EL (cell line): ENCODE measurements at regions not wholly inside any gene's neighbourhood (a gene's known extent, or its start where the extent isn't known, plus 50 kb on each side); places are given as distances from the start of the nearest gene placed in this dataset.

Experiments
- DNase-seq: peaks from one replicate; pipeline ENCODE4 v3.0.0-alpha.2; 2016

DNA sequence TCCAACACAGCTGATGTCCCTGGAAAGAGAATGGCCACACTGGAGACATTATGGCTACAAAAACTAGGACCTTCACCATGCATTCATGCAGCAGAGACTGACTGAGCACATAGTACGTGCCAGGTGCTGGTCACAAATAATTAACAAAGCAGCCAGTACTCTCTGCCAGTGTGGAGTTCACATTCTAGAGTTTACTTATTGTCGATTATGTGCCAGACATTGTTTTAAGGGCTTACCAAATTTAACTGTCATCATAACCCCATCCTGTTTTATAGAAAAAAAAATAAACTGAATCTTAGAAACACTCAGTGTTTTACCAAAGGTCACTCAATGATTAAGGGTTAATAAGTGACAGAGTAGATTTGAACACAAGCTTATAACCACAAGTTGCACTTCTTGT is 143.3 kb downstream of the RRAGC start:
- no peak for DNase-seq

DNA sequence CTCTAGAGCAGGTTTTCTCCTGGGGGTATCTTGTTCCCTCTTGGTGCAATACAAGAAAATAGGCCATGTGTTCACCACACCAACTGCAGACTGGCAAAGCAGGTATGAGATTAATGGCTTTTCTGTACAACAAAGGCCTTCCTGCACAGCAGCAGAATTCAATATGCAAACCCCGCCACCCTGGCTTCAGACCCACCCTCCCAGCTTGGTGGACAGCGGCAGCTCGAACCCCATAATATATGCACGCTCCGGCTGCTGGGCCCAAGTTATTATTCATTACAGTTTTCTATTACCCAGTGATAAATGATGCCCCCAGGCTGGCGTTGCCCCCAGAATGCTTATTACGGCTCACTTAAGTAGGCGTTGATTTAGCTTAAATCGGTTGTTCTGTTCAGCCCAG is 144.2 kb downstream of the RRAGC start:
- no peak for DNase-seq

DNA sequence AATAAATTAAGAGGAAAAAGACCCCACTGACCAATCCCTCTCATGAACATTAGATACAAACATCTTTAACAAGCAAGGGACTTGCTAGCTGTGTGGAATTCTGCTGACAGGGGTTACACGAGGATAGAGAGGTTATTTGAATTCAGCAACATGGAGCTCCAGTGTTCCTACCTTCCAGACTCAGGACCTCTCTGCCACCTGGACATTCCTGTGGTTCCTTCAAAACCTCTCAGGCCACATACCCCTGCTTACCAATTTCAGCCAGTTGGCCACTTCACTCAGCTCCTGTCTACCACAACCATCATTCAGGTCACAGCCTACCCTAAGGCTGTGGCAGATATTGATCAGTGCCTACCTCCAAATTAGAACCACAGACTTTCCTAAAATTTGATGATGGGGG is 147.5 kb downstream of the RRAGC start:
- no peak for DNase-seq

DNA sequence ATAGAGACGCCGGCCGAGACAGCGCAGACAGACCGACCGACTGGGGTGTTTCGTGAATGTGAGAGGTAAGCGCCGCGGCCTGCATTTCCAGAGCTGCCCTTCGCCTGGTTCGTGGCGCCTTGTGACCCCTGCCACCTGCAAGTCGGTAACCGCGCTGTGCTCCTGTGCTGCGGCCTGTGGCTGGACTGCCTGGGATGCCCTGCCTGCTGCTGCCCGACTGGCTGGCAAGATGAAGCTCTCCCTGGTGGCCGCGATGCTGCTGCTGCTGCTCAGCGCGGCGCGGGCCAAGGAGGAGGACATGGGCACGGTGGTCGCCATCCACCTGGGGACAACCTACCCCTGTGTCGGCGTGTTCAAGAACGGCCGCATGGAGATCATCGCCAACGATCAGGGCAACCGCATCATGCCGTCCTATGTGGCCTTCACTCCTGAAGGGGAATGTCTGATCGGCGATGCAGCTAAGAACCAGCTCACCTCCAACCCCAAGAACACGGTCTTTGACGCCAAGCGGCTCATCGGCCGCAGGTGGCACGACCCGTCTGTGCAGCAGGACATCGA is 150.8 kb downstream of the RRAGC start:
- DNase-seq, result no peak

DNA sequence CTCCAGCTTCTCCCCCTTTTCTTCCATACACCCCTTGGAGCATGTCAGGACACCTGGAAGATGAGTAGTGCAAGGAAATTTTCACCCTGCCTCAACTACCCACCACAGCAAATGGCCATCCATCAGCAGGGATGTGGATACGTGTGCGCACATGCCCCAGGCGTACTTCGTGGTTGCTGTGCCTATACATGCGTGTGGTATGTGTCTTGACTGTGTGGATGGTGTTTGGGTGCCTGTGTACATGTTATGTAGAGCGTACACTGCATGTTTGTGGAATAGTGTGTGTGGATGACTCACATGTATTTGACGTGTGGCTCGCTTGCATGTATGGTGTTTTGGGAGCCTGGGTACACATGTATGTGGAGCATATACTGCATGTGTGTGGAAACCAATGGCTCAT is 158.5 kb downstream of the RRAGC start:
- no peak for DNase-seq

DNA sequence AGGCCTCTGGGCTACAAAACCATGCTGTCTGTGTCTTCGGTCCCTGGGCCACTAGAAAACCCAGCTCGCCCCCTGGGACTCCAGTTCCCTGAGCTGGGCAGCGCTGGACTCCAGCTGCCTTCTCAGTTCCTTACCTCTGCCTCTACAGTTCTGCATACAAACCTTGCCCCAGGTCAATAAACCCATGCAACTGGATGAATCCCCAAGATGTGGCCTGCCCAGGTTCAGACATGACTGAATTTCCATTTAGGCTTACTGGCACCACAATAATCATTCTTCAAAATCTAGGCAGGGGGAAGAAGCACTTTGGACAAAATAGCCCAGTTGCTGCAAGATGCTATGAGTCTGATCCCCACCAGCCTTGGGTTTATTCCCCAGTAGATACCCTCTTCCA is 159.5 kb downstream of the RRAGC start:
- DNase-seq, result no peak

DNA sequence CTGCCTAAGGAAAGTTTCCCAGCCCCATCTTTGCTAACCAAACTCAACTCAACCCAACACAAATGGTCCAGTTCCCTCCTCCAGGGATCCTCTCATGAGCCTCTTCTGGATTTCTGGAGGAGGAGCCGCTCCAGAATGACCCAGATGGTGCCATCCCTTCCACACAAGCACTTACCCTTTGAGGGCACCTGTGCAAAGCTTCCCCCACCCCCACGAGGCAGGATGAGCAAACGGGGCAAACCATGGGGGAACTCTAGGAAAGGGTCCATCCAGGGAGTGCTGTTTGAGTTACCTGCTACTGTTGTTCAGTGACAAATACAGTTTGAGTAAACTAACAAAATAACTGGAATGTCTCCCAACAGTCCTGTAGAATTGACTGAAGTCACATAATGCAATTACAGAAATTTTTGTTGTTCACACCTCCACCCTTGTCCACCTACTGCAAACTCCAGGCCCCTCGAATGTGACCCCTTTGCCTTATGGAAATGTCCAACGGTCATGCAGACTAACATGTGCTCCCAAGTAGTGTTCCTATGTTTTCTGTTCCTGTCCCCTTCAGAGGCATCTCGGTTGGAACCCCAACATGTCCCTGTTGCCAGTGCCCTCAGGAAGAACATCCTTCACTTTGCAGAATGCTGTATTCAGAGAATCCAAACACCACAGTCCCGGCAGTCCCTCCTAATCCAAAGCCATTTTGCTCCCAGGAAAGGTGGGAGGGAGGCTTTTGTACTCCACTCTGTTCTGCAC is 160.1 kb downstream of the RRAGC start:
- no peak for DNase-seq

DNA sequence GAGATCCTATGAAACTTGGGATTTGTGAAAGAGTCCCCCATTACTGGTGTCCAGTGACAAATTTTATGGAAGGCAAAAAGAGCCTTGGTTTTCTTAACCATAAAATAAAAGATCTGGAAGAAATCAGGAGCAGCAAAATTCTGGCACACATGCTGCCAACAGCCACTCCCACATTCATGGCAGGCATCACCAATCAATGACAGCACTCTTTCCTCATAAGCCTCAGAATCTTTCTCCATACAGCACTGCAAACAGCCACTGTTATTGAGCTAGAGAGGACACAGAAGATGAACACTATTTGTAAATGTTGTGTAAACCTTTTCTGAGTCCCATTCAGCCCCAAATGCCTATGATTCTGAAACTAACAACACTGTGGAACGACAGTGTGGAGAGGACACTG is 162.2 kb downstream of the RRAGC start:
- DNase-seq, result no peak

DNA sequence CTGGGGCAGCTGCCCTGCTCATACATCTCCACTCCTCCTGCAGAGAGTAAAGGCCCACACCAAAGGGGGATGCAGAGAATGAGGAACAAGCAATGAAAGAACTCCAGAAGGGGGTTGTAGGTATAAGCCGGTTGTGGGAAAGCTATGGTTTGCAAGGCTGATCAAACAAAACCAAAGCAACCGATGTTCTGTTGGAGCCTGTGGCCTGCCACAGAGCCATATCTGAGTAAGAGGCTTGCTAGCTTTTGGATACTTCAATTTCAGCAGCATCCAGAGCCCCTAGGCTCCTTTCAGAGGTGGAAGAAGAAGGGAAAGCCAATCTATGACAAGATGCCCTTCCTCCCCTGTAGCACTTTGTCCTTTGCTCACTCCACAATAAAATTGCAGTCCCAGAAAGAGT is 163.2 kb downstream of the RRAGC start:
- DNase-seq, result no peak

DNA sequence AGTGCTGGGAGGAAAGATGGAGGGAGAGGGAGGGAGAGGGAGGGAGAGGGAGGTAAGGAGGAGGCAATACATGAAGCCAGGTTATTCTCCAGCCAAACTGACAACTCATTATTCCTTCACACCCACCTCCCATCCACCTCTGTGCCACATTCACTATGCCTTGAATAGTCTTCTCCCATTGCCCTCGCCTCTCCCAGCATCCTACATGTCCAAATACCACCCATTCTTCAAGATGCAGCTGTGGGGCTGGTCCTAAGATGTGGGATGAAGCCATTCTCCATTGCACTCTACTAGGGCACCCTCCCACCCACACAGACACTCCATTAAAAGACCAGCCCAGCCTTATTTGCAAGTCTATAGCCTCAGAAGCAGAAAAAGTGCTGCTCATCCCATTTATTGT is 165.8 kb downstream of the RRAGC start:
- no peak for DNase-seq

DNA sequence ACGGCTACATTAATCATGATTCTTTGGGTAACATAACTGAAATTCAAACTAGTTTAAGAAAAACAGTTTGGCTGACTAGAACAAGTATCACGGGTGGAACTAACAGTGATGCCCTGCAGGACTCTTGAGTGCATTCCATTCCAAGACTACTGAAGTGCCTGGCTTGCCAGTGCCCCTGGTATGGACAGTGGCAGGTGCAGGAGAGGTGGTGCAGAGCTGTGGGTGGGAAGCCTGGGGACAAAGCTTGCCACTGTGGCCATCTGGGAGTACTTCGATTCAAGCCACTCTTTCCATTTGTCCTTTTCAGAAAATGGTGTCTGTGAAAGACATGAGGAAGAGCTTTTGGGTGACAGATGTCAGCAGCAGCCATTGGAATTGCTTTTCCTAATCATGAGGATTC is 166.5 kb downstream of the RRAGC start:
- no peak for DNase-seq

DNA sequence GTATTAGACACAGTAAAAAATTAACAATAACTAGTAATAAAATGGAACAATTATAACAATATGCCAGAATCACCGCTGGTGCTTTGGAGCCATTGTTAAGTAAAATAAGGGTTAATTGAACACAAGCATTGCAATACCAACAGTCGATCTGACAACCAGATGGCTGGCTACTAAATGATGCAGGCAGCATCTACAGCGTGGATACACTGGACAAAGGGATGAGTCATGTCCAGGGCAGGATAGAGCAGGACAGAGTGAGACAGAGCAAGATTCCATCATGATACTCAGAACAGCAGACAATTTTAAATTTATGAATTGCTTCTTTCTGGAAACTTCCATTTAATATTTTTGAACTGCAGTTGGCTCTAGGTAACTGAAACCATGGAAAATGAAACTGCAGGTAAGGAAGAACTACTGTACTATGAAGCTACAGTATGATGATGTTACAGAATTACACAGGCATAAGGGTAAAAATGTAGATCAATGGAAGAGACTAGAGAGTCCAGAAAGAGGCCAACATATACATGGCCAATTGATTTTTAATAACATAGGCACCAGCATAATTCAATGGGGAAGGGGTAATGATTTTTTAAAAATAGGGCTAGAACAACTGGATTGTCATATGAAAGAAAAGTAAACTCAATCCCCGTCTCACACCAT is 168.7 kb downstream of the RRAGC start:
- DNase-seq, result no peak

DNA sequence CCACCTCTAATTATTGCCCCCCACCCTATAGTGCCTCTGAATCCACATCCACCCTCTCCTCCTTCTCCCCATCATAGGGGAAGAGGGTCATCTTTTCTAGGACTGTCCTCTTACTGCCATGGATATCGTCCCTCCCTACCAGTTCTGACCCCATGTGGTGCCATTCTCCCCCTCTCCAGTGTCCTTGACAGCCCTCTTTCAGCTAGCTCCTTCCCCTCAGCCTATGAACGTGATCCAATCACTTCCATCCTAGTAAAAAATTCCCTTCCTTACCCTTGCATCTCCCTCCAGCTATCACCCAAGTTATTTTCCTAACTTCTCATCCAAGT is 172.7 kb downstream of the RRAGC start:
- no peak for DNase-seq

DNA sequence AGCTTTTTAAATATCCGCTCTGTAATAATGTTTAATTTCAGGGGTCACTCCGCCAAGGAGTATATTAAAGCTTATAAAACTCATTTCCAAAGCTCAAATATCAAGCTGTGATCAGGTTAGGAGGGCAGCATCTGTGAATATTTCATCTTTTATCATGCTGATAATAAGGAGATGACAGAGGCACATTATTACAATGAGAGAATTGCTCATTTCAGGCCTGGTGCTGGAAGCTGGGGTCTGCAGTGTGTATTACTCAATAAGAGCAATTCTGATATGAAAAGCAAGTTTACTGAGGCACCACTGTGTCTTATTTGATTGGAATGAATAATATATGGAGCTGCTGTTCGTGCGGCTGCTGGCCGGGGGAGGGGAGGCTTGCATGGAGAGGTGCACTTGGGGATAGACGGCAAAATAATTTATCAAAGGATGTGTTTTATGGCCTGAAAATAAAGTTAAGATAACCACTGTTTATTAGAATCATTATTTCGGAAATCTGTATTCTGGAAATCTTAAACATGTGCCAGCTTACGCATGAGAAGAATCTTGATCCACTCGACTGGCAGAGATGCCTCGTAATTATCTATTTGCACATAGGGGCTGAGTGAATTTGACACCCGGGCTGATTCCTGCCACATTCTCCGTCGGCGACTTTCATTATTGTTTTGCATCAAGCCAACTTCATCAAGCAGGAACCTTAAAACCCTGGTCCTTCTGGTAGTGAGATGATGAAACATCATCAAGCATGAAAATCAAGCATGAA is 173.2 kb downstream of the RRAGC start:
- no peak for DNase-seq

DNA sequence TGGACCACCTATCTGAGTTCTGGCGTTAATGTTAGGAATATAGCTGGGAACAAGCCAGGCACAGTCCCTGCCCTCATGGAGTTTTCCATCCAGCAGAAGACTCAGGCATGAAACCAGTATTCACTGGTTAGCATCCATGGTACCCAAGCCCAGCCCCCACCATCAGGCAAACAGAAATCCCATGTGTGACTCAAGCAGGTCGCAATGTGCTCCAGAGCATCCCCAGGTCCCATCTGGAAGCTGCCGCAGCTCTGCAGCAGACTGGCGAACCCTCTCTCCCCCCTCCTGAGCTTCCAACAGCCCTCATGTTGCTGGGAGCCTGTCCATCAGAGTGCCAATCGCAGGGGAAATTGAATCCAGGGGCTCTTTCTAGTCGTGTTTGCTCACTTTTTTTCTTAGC is 174.2 kb downstream of the RRAGC start:
- no peak for DNase-seq

DNA sequence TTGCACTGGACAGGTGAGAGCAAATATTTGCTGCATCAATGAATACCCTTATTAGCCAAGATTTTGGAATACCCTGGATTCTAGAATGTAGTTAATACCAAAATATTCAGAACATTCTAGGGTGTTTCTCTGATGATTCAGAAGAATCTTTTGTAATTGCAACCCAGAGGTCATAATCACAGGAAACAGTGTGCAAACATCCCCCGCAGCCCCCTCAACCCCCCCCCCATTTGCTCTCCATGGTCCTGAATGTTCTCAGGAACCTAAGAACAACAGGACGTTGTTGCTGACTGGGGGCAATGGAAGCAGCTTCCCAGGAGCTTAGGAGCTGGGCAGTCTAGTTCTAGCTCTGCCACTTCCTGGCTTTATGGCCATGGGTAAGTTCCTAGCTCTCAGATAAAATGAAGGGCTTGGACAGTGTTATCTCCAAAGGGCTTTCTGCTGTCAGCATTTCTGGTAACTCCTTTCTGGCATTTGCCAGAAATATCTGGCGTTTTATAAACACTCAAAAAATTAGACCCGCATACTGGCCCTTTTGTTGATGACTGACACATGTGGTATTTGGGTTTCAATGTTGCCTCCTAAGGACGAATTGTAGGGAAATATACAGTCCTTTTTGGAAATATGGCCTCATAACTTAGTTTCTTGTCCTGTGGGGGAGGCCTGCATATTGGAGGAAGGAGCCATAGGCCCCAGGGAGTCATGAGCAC is 178.6 kb downstream of the RRAGC start:
- DNase-seq, result peak; percentile 9

DNA sequence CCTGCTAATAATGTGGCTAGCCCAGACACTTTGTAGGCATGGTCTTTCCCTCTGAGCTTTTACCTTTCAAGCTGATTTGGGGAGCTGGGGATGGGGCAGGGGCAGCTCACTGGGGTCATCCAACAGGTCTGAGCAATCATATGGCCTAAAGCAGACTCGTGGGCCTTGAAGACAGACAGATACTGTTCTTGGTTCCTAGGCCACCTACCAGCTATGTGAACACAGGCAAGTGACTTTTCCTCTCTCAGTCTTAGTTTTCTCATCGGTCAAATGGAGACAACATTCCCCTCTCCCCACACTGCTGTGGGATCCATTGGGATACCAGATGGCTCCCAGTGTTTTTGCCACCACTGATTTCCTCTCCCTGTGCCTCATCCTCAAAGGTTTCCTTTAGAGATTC is 181.8 kb downstream of the RRAGC start:
- DNase-seq, result no peak

DNA sequence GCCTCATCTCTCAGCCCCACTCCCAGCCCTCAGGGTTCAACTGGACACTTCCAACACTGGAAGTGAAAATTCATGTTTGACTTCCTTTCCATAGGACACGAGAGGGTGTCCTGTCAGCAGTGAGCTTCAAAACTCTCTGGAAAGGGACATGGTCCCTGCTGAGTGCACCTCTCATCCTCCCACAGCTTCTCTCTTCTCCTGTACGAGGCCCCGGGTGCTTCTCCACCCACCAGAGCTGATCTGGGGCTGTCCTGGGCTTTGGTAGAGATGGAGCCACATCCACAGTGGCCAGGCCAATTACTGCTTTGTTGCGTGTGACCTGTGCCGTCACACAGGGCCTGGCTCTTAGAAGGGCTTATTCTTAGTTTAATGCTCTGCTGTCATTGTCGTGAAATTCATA is 182.3 kb downstream of the RRAGC start:
- DNase-seq, result no peak

DNA sequence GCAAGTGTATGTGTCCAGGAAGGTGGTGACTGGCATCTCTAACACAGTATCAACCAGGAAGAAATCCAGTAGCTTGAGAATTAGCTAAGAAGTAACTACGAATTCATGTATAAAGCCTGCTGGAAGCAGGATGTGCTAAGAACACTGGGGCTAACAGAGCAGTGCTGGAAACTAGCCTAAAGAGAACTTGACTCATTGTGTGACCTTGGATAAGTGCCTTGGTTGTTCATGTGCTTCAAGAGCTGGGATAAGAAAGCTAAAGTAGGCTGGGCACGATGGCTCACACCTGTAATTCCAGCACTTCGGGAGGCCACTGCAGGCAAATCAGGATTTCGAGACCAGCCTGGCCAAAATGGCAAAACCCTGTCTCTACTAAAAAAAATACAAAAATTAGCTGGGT is 186.9 kb downstream of the RRAGC start:
- no peak for DNase-seq

DNA sequence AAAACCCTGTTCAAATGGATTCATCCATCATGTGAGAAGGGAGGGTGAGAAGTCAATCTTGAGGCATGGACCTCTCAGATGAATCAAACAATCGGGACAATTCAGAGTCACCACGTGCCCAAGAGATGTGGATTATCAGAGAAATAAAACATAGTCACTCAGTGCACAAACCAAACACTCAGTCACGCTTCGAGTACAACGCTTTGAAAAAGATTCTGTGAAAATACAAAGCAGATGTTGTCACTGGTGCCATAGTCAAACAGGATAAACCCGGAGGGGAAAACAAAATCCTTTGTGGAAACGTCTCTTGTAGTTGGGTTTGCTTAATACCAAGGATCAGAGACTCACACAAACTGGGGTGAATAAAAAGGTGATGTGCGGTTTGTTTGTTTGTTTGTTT is 188.4 kb downstream of the RRAGC start:
- DNase-seq, result no peak

DNA sequence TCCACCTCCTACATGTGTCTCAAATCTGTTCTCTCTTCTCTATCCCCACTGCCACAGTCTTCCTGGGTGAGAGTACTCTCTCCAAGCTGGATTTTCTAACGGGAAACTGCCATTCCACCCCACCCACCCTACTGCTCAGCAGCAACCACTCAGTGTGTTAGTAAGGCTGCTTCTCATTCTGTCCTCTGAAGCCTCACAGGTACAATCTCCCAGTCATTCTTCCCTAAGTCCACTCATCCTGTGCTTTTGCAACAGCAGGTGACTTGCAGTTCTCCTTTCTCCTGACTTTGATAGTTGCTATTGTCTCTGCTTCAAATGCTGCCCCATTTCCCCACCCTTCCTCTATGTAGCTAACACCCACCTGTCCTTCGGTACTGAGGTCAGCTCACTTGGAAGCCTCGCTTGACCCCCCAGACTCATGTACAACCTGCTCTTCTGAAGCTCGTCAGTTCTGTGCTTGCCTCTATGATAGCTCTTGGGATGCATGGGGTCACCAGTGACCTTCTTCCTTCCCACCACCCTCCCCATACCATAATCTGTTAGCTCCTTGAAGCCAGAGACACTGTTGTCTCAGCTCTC is 188.9 kb downstream of the RRAGC start:
- no peak for DNase-seq

DNA sequence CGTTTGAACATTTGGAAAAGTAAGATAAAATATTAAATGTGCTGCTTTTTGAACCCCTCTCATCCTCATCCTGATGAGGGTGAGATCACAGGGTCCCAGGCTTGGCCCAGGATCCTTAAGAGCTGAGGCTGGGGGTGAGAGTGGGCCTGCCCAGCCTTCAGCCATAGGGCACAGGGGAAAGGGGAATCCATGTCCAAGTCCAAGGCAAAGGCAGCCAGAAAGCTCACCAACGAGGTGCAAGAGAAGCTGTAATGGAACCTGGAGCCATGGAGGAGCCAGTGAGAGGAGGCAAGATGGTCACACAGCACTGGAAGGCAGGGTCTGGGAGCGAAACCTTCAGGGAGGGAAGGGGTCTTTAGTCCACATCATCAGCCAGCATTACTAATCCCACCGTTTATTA is 191.9 kb downstream of the RRAGC start:
- no peak for DNase-seq

DNA sequence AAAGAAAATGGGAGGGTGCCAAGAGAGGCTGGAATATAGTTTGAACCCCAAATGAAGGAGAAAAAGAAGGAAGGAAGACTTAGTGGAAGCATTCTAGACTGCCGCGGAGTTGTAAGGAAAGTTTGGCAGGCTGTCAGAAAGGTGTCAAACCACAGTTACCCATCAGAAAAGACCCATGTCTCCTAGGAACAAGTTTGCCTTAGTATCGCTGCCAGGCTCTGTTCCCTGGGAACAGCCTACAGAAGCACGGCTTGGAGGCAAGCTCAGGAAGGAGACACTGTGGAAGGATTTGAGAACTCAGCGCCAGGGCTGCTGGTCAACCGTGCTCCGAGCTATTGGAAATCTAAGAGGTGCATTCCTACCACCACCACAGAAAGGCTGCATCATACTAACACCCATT is 197.4 kb downstream of the RRAGC start:
- no peak for DNase-seq
